Activated T-cell treated with anti-CD3 and anti-CD28 coated beads for 24 hours (primary cell): ENCODE measurements at regions not wholly inside any gene's neighbourhood (a gene's known extent, or its start where the extent isn't known, plus 50 kb on each side); places are given as distances from the start of the nearest gene placed in this dataset.

Experiments used
- DNase-seq: peaks from one replicate; pipeline ENCODE4 v3.0.0-alpha.2; 2020; ENCODE audit warnings: low read depth

- no peak for DNase-seq
These were observed 81.7 kb upstream of the FAM98A start for GRCh38 chr2:33680644-33681363.

- DNase-seq = no peak
These were observed 79.3 kb upstream of the FAM98A start for GRCh38 chr2:33678436-33678835.

- DNase-seq = no peak
These were observed 74.8 kb upstream of the FAM98A start for GRCh38 chr2:33673937-33674336.

GRCh38 chr2:33672896-33673295 lies 73.8 kb upstream of the FAM98A start:
- no peak for DNase-seq

- DNase-seq = no peak
These were observed 73.3 kb upstream of the FAM98A start for GRCh38 chr2:33672389-33672788.

- DNase-seq = no peak
These were observed 72.1 kb upstream of the FAM98A start for GRCh38 chr2:33671198-33671597.

- DNase-seq = no peak
These were observed 71.4 kb upstream of the FAM98A start for GRCh38 chr2:33670392-33670937.

GRCh38 chr2:33666879-33667278 lies 67.8 kb upstream of the FAM98A start:
- no peak for DNase-seq

GRCh38 chr2:33665039-33665438 lies 65.9 kb upstream of the FAM98A start:
- no peak for DNase-seq

- DNase-seq = no peak
These were observed 61.5 kb upstream of the FAM98A start for GRCh38 chr2:33660416-33661123.

- no peak for DNase-seq
These were observed 56.7 kb upstream of the FAM98A start for GRCh38 chr2:33655626-33656320.

- no peak for DNase-seq
These were observed 53.7 kb upstream of the FAM98A start for GRCh38 chr2:33652830-33653229.

GRCh38 chr2:33650171-33650570 lies 51.1 kb upstream of the FAM98A start:
- no peak for DNase-seq
